Mammary epithelial cell (primary cell): ENCODE measurements at regions not wholly inside any gene's neighbourhood (a gene's known extent, or its start where the extent isn't known, plus 50 kb on each side); places are given as distances from the start of the nearest gene placed in this dataset.

Source experiments
- EZH2 ChIP-seq: IDR thresholded peaks from 2 replicates; pipeline ENCODE4 v1.6.1; 2012; ENCODE audit warnings: low read length, inconsistent platforms, borderline replicate concordance
- TF ChIP-seq, protein P1 (sequence below), 2 donors: IDR thresholded peaks in 1 of 2; conservative IDR thresholded peaks in 1 of 2; 2 replicates each; pipeline ENCODE4 v1.5.1; 2011 to 2012; ENCODE audit warnings: inconsistent platforms in 2 of 2, low read length in 2 of 2, mild to moderate bottlenecking in 2 of 2, control low read depth in 1 of 2, low read depth in 1 of 2; ENCODE audit not compliant: insufficient read depth in 1 of 2; ENCODE audit errors: extremely low read depth in 1 of 2

DNA sequence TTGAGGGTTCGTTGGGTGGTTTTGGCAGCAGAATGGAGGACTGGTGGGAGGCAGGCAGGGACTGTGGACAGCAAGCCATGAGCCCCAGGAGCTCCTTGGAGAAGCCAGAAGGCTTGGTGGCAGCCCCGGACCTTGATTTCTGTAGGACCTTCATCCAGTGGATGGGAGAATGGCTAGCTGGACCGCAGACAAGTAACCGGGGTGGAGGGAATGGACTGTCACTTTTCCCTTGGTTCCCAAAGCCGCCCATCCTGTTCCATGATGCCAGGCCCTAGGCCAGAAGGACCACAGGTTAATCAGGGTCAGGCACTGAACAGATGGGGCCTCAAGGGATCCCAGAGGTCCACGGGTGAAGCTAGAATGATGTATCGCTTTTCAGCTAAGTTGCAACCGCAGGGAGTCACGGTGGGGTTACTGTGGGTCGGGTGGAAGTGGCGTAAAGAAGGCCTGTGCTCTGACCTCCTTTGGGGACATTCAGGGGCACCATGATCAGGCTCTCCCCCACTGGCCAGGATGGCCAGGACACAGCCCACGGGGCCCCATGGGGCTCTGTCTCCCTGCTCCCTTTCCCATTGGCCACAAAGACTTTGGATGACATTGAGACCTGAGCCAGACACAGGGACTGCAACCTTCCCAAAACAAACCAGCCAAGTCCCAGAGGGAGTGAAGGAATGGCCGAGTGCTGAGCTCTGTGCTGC is 66.9 kb upstream of the MRTFB start:
- TF ChIP-seq, protein P1, sequence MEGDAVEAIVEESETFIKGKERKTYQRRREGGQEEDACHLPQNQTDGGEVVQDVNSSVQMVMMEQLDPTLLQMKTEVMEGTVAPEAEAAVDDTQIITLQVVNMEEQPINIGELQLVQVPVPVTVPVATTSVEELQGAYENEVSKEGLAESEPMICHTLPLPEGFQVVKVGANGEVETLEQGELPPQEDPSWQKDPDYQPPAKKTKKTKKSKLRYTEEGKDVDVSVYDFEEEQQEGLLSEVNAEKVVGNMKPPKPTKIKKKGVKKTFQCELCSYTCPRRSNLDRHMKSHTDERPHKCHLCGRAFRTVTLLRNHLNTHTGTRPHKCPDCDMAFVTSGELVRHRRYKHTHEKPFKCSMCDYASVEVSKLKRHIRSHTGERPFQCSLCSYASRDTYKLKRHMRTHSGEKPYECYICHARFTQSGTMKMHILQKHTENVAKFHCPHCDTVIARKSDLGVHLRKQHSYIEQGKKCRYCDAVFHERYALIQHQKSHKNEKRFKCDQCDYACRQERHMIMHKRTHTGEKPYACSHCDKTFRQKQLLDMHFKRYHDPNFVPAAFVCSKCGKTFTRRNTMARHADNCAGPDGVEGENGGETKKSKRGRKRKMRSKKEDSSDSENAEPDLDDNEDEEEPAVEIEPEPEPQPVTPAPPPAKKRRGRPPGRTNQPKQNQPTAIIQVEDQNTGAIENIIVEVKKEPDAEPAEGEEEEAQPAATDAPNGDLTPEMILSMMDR (conservative IDR thresholded peaks at IDR 0.05 in 1 of 2, IDR thresholded peaks at IDR 0.05 in 1 of 2; ENCODE audit: extremely low read depth in 1 of 2, insufficient read depth in 1 of 2, low read depth in 1 of 2, low read length in 2 of 2): no peak
- TF ChIP-seq EZH2: no peak
